Endothelial cell of umbilical vein (primary cell): ENCODE measurements at regions not wholly inside any gene's neighbourhood (a gene's known extent, or its start where the extent isn't known, plus 50 kb on each side); places are given as distances from the start of the nearest gene placed in this dataset.

ENCODE experiments used
- EZH2 ChIP-seq: IDR thresholded peaks from 2 replicates; pipeline ENCODE4 v1.6.1; 2012; ENCODE audit warnings: borderline replicate concordance, low read depth, mild to moderate bottlenecking, moderate library complexity, low read length, inconsistent platforms; ENCODE audit not compliant: severe bottlenecking
- POLR2A ChIP-seq: IDR thresholded peaks from 2 replicates; pipeline ENCODE4 v1.6.1; 2012; ENCODE audit warnings: low read depth, mild to moderate bottlenecking, control low read depth, low read length
- POLR2AphosphoS5 ChIP-seq: IDR thresholded peaks from 2 replicates; pipeline ENCODE4 v1.6.1; 2012; ENCODE audit warnings: low read depth, mild to moderate bottlenecking, control low read depth, low read length, moderate library complexity; ENCODE audit not compliant: insufficient read depth
- TF ChIP-seq, protein P1 (sequence below), 2 donors: IDR thresholded peaks; 1 replicate in 1 of 2; 2 replicates in 1 of 2; pipeline ENCODE4 v1.5.1; 2011; ENCODE audit warnings: low read length in 2 of 2, mild to moderate bottlenecking in 2 of 2, moderate library complexity in 2 of 2, control low read depth in 1 of 2, inconsistent platforms in 1 of 2, low read depth in 1 of 2; ENCODE audit not compliant: insufficient read depth in 1 of 2; ENCODE audit errors: extremely low read depth in 1 of 2

DNA sequence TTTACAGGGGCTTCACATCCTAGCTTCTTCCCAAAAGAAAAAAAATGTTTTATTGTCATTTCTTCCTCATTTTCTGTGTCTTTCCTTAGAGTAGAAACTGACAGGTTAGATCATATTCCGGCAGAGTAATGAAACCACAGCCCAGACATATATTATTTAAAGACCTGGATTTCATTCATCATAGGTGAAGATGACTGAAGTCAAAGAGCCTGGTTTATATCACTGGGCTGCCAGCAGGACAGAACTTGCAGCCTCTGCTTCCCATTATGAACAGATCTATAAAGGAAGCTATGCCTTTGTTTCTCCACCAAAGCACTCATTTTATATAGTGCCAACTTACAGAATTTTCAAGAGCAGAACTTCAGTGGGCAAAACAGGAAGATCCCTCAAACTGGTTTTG is 137.9 kb downstream of the METTL4 start:
- TF ChIP-seq, protein P1, sequence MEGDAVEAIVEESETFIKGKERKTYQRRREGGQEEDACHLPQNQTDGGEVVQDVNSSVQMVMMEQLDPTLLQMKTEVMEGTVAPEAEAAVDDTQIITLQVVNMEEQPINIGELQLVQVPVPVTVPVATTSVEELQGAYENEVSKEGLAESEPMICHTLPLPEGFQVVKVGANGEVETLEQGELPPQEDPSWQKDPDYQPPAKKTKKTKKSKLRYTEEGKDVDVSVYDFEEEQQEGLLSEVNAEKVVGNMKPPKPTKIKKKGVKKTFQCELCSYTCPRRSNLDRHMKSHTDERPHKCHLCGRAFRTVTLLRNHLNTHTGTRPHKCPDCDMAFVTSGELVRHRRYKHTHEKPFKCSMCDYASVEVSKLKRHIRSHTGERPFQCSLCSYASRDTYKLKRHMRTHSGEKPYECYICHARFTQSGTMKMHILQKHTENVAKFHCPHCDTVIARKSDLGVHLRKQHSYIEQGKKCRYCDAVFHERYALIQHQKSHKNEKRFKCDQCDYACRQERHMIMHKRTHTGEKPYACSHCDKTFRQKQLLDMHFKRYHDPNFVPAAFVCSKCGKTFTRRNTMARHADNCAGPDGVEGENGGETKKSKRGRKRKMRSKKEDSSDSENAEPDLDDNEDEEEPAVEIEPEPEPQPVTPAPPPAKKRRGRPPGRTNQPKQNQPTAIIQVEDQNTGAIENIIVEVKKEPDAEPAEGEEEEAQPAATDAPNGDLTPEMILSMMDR (IDR thresholded peaks at IDR 0.05; ENCODE audit: extremely low read depth in 1 of 2, insufficient read depth in 1 of 2, low read depth in 1 of 2, low read length in 2 of 2), result no peak
- no peak for TF ChIP-seq EZH2
- no peak for TF ChIP-seq POLR2AphosphoS5
- no peak for TF ChIP-seq POLR2A
